ENCODE measurements at regions not wholly inside any gene's neighbourhood (a gene's known extent, or its start where the extent isn't known, plus 50 kb on each side); places are given as distances from the start of the nearest gene placed in this dataset.

- Histone ChIP-seq H3K27me3 (no peaks in the 10 kb centered on the region), H3K4me1 (no peaks in the 10 kb centered on the region), H3K36me3 (no peaks in the 10 kb centered on the region), H3K9me3 (no peaks in the 10 kb centered on the region), H3K27ac (no peak overlapping the region), H3K4me3 (no peak overlapping the region)
- DNase-seq, result peak in 1 of 2 donors; percentile 24
- ATAC-seq (ENCODE audit: low FRiP score in 2 of 2), result no peak
- 66 to 70% methylated on average over 17 of the region's 17 CpGs for WGBS, 2 donors
- TF ChIP-seq CTCF (IDR thresholded peaks at IDR 0.05), result no peak
- no peak for TF ChIP-seq EP300 (IDR thresholded peaks at IDR 0.05)
- TF ChIP-seq POLR2AphosphoS5 (IDR thresholded peaks at IDR 0.05), result no peak
- no peak for TF ChIP-seq POLR2A (IDR thresholded peaks at IDR 0.05)
These were observed 337.0 kb downstream of the EIPR1 start for GRCh38 chr2:3040496-3041140.

- Histone ChIP-seq H3K4me1 (no peaks in the 10 kb centered on the region), H3K4me3 (no peak overlapping the region), H3K9me3 (no peaks in the 10 kb centered on the region), H3K27me3 (no peaks in the 10 kb centered on the region), H3K36me3 (no peaks in the 10 kb centered on the region), H3K27ac (no peak overlapping the region)
- WGBS, 2 donors, result 85 to 86% methylated on average over 2 of the region's 2 CpGs
- DNase-seq (no peak), ATAC-seq (ENCODE audit: low FRiP score in 2 of 2) (no peak)
- TF ChIP-seq POLR2AphosphoS5 (IDR thresholded peaks at IDR 0.05) (no peak), CTCF (IDR thresholded peaks at IDR 0.05) (no peak), EP300 (IDR thresholded peaks at IDR 0.05) (no peak), POLR2A (IDR thresholded peaks at IDR 0.05) (no peak)
These were observed 337.6 kb downstream of the EIPR1 start for GRCh38 chr2:3040066-3040428.

- ATAC-seq (ENCODE audit: low FRiP score in 2 of 2) (no peak), DNase-seq (no peak)
- TF ChIP-seq POLR2A (IDR thresholded peaks at IDR 0.05) (no peak), CTCF (IDR thresholded peaks at IDR 0.05) (no peak), POLR2AphosphoS5 (IDR thresholded peaks at IDR 0.05) (no peak), EP300 (IDR thresholded peaks at IDR 0.05) (no peak)
- H3K27me3 ChIP-seq, result no peaks in the 10 kb centered on the region
- H3K36me3 ChIP-seq, result no peaks in the 10 kb centered on the region
- H3K27ac ChIP-seq, result no peak overlapping the region
- no peaks in the 10 kb centered on the region for H3K4me1 ChIP-seq
- 86 to 89% methylated on average over 16 of the region's 16 CpGs for WGBS, 2 donors
- no peak overlapping the region for H3K4me3 ChIP-seq
- no peaks in the 10 kb centered on the region for H3K9me3 ChIP-seq
These were observed 338.2 kb downstream of the EIPR1 start for GRCh38 chr2:3039188-3040065.

GRCh38 chr2:3038636-3039035 is 339.0 kb downstream of the EIPR1 start:
- DNase-seq (no peak), ATAC-seq (ENCODE audit: low FRiP score in 2 of 2) (no peak)
- WGBS, 2 donors, result 91 to 92% methylated on average over 10 to 12 of the region's 12 CpGs
- no peaks in the 10 kb centered on the region for H3K36me3 ChIP-seq
- H3K27me3 ChIP-seq, result no peaks in the 10 kb centered on the region
- no peak overlapping the region for H3K27ac ChIP-seq
- H3K9me3 ChIP-seq, result no peaks in the 10 kb centered on the region
- H3K4me3 ChIP-seq, result no peak overlapping the region
- no peaks in the 10 kb centered on the region for H3K4me1 ChIP-seq
- TF ChIP-seq EP300 (IDR thresholded peaks at IDR 0.05) (no peak), POLR2AphosphoS5 (IDR thresholded peaks at IDR 0.05) (no peak), POLR2A (IDR thresholded peaks at IDR 0.05) (no peak), CTCF (IDR thresholded peaks at IDR 0.05) (no peak)
